Forelimb muscle (tissue), 1 donor: ENCODE measurements at regions not wholly inside any gene's neighbourhood (a gene's known extent, or its start where the extent isn't known, plus 50 kb on each side); places are given as distances from the start of the nearest gene placed in this dataset.

Source experiments
- DNase-seq: peaks from one replicate; pipeline ENCODE4 v3.0.0-alpha.2; 2013; ENCODE audit warnings: low read depth

DNA sequence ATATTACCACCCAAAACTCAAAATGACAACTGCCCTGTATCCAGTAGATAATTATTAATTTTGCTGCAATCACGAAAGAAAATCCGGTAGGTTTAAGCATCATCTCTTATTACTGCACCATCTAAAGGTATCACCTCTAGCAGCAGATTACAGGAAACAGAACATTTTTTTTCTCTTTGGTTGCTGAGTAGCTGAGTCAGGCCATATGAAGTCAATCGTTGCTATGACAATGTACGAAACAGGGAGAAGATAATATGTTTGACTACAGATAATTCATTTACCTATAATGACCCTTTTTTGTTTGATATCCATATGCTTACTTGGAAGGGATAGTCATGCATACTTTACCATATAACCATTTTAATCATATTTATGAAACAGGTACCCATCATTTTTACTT lies 831.6 kb upstream of the CHAC2 start:
- DNase-seq = no peak

DNA sequence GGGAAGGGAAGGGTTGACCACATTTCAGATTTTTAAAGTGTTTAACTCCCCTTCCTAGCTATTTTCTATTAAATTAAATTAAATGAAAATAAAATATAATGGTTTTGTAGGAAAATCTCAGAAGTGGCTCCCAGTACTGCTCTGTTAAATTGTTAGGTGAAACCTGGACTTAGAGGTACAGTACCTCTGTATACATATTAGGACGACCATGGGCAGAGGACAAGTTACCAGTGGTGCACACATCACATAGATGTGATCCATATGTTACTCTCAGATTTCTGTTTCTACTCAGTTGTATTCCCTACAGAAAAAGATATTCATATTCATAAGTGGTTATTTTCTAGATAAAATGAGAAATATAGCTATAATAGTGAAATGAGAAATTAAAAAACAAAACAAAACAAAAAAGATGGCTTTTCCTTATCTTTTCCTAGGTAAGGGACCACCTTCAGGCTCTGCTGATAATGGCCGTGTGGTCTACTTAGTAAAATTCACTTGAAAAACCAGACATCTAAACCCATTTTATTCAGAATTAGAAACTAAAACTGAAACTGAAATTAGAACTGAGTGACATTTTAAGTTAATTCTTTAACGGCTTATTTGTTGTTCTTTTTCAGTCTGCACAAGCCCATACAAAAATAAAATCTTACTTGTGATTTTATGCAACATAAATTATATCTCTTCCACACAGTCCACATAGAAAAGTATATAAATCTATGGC lies 832.5 kb upstream of the CHAC2 start:
- no peak for DNase-seq

DNA sequence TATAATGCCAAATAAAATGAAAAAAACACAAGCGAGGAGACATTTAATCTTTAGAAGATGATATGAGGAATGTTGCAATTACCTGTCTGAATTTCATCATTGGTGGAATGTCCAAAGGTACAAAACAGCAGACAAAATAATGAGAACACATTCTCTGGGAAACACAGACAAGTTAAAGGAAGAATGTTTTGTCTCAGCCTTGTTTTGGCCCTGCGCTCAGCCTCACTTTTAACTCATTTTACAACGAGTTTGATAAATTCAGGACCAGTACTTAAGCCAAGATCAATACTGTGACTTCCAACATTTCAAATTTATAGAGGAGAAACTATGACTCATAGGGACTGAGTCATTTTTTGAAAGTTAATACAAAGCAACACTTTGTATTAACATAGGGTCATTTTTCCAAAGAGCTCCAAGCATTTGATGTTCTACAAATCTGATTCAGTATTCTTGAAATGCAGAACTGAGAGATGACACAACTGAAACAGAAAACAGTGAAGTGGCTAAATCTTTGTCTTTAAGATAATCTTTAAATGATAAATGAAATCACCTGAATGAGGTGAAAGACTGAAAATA lies 833.2 kb upstream of the CHAC2 start:
- peak; percentile 38 for DNase-seq

DNA sequence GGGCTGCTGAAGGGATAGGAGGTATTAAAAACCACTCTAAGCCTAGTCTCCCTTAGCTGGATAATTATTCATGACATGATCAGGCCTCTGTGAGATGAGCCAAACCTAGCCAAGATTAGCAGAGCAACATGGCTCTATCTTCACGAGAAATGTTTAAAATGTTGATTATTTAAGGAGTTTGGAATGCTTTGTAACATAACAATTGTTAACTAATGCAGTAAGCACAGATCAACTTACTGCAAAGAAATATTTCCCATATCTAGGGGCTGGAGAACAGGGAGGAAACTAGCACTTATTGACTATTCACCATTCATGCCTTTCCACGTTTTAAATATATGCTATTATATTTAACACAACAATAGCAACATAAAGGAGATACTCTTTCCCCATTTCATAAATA lies 833.7 kb upstream of the CHAC2 start:
- DNase-seq = no peak

DNA sequence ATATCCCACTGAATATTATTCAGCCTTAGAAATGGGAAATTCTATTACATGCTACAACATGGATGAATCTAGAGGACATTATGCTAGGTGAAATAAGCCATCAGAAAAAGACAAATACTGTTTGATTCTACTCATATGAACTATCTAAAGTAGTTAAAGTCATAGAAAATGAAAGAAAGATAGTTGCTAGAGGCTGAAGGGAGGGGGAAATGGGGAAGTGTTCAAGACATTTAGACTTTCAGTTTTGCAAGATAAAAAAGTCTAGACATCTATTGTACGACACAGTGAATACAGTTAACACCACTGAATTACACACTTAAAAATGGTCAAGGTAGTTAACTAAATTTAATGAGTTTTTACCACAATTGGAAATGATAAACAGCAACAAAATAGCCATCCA lies 835.9 kb upstream of the CHAC2 start:
- DNase-seq = no peak

DNA sequence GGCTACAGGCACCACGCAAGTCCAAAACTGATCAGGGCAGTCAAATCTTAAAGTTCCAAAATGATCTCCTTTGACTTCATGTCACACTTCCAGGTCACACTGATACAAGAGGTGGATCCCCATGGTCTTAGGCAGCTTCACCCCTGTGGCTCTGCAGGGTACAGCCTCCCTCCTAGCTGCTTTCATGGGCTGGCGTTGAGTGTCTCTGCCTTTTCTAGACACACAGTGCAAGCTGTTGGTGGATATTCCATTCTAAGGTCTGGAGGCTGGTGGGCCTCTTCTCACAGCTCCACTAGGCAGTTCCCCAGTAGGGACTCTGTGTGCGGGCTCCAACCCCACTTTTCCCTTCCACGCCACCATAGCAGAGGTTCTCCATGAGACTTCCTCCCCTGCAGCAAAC lies 838.2 kb upstream of the CHAC2 start:
- no peak for DNase-seq

DNA sequence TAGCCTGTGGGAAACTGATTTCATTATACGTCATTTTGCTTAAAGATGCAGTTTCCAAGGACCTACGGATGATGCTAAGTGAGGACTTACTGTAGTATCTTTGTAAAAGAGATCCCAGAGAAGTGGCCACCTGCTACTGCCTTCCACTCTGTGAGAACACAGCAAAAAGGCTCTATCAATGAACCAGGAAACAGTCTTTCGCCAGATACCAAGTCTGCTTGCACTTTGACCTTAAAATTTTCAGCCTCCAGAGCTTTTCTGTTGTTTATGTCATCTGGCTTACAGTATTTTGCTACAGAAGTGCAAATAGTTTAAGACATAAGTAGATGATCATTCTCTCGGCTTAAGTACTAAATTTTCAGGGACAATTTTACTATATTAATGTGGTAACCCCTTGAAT lies 847.9 kb upstream of the CHAC2 start:
- no peak for DNase-seq

DNA sequence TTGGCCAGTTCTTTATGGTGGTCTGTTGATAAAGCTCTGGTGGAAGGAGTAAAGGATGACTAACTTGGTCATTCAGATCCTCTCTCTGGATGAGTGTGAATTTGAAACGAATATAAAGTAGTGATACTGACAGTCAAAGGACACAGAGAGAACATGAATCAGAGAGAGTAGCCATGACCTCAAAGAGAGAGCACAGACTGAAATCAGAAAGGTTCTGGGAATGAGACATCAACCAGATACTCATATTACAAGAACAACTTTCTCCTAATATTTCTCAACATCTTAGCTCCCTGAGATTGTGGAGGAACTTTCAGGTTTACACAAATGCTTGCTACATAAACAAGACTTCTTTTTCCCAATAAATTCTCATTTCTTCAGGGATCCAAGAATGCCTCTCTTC lies 849.1 kb upstream of the CHAC2 start:
- DNase-seq = no peak

DNA sequence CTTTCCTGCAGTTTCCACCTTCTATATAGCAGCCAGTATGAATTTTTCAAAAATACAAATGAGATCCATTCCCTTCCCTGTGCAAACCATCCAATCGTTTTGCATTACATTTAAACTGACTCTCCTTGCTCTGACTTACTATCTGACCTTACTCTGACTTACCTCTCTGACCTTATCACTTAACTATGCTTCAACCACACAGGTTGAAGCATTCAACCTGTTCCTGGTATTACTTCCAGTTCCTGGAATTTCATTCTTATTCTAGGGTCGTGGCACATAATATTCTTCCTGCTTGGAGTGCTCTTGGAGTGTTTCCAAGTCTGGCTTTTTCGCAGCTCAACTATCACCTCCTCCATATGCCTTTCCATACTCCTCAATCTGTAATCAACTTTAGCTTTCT lies 850.6 kb upstream of the CHAC2 start:
- DNase-seq = no peak

DNA sequence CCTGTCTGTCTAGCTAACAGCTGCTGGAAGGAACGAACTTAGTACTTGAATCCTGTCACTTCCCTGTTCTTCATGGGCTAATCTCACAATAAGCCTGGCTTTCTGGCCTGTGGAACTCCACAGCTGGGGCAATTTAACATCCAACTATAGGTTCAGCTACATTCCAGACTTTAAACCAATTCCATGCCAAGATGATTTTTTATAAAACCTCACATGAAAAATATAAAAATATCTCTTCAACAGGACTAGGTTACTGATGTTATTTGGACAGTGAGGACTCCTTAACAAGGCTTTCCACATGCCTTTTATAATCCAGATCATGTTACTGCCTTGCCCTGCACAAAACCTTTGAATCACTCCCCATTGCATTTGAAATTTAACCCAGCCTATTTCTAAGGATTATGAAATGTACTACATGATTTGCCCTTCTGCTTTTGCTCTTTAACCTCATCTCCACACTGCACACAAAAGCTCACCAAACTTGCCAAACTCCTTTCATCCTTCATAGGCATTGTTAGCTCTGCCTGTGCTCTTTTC lies 863.2 kb upstream of the CHAC2 start:
- no peak for DNase-seq

DNA sequence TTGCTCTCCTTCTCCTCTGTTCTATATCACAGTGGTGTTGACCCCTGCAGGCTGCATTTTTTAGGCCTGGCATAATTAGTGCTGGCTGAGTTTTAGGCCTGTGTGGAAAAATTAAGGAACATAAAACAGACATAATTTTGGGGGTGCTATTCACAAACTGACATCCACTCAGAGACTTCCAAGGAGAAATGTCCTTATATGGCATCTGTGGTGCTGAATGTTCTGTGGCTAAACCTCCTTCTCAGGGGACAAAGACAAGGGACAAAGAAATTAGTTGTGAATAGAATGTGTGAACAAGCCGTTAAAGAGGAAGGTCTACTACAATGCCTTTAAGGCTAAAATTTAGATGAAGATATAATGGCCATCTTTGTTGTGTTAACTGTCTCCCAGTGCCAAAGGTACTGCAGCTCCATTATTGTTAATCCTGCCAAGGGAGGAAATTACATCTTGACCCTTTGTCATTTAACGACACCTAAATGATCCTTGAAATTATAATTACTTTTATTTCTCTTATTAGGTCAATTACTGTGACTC lies 870.0 kb upstream of the CHAC2 start:
- DNase-seq = no peak

DNA sequence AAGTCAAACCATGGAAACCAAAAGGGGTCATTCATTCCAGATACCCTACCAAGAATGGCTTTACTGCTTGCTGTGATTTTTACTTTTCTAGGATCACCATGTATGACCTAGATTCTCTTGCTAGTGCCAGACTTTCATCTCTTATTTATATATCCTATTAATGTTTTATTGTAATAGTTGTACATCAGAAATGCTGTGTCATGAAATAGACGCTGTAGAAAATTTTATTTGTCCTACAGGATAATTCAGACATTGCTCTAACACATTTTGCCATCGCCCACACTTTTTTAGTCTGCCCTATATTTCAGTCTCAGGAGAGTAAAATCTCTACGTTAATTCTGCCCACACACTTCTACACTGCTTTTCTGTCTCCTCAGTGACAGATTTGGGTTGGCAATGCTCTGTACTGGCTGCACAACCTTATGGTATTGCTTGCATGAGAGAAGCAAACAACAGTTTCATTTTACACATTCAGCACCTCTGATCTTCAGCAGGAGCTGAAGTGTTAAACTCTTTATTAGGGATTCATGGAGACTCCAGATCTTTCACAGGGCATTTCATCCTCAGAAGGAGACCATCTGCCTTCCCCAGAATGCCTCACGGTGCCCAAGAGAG lies 871.8 kb upstream of the CHAC2 start:
- DNase-seq = no peak

DNA sequence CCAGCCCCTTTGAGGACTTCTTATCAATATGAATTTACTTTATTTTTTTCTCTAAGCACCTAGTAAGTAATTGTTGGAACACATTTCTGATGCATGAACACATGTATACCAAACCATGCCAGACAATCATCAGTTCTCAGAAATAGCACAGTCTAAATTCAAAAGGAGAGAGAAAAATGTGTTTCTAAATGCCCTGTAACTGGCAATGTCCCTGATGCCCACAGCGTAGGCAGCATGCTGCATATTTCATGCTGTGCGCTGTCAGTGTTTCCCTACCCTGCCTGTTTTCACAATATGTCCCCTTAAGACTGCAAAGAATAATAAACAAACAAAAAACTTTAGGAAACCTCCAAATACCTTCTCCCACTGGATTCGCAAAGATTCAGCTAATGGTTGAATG lies 881.0 kb upstream of the CHAC2 start:
- no peak for DNase-seq

DNA sequence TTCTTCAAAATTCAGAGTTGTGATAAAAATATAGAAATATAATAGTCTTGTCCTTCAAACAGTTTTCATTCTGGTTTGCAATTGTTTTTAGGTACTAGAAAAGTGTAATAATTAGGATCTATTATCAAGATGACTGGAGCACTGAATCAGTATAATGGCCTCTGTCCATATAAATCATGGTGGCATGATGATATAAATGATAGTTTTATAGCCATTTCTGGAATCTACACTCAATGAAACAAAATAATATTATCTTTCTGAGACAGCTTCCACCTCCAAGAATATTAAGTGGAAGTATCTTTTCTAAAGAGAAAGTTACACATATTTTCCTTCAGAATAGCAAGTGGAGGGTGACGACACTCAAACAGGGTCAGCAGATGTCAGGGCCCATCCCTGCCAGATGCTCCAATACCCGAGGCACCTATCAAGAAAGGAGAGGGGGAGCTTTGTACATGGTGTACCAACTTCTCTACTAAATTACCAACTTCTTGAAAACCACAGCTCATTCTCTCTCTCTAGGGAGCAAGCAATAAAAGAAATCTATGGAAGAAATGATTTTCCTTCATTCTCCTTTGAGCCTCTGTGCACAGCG lies 882.7 kb upstream of the CHAC2 start:
- DNase-seq = no peak

DNA sequence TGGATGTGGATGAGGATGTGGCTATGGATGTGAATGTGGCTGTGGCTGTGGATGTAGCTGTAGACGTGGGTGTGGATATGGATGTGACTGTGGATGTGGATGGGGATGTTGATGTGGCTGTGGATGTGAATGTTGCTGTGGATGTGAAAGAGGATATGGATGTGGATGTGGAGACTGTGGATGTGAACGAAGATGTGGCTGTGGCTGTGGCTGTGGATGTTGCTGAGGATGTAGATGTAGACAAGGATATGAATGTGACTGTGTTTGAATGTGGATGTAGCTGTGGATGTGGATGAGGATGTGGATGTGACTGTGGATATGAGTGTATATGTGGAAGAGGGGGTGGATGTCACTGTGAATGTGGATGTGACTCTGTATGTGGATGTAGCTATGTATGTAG lies 884.6 kb upstream of the CHAC2 start:
- DNase-seq = no peak

DNA sequence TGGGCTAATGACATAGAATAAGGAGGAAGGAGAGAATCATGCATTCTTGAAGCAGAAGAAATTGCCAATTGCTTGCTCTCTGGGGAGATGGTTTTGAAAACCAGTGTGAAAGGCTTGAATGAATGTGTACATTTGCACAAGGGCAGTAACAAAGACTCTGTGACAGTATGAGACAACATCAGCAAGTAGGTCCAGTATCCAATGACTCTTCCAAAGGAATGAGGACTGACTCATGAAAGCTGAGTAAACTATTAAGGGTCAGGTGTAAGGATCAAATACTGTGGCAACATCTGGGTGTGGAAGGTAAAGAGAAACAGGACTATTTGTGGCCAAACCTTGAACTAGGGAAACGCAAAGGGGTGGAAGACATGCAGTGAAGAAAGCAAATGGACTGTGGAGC lies 886.0 kb upstream of the CHAC2 start:
- no peak for DNase-seq

DNA sequence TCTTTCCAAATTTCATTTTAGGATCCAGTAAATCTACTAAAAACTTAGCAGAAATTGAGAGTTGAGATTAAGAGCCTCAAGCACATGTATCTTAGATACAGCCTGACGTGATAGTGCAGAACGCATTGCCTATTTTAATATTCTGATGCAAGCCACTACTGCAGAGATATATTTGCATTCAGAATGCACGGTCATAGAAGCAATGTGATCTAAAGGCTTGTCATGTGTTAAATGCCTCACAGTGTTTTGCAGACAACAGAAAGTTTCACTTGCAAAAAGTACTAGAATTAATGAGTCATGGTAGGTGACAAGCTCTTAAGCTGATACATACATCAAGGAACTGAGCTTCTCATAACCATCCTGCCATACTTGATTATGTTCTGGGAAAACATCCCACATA lies 886.7 kb upstream of the CHAC2 start:
- no peak for DNase-seq

DNA sequence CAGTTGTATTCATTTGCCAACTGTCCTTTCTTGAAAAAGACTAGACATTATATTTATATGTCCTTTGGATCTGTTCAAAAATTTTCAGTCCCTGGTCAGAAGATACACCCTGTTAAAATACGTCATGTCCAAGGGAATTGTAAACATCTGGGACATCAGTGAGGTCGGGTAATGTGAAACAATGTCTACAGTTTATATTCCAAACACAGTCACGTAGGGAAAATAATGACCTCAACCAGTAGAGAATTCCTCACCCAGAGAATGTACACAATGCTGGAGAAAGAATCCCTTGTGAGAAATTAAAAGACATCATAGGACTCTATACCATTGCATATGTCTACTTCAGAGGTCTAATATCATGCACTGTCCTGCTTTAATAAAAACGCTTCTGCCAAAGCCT lies 888.0 kb upstream of the CHAC2 start:
- no peak for DNase-seq

DNA sequence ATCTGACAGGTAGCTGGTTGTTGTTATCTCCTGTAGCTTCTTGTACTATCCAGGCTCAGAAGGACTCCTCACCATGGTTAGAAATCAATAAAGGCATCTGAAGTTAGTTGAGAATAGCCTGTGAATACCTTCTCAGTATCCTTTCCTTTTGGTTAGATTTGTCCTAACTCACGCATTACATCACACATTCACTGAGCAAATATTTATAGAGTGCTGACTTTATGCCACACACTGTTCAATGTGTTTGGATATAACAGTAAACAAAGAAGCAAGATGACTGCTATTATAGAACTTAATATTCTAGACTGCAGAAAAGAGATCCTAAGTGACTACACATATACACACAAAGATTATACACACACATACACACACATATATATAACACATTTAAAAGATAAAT lies 889.9 kb upstream of the CHAC2 start:
- DNase-seq = no peak

DNA sequence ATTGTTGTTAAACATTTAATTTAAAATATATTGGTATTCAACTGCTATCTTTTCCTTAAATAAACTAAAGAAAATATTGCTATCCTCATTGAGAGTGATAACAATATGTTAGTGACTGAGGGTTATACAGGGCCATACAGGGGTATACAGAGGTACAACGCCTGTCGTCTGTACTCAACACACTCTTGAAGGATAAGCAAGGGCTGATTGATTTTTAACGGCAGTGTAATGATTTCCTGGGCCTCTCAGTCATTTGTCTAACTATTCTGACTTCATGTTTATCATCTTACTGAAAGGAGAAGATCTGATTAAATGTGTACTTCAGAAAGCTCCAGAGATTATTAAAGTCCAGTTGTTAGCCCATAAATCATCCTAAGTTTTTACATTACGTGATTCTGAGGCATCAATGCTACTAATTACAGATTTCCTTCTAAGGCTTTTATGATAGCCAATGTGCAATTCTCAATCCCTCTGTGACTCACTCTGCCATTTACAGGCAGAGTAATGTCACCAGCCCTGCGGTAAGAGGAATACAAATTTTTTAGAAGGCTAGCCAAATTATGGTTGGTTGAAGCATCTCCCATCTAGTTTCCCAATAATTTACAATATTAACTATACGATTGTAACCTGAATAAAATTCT lies 893.0 kb upstream of the CHAC2 start:
- DNase-seq = no peak

DNA sequence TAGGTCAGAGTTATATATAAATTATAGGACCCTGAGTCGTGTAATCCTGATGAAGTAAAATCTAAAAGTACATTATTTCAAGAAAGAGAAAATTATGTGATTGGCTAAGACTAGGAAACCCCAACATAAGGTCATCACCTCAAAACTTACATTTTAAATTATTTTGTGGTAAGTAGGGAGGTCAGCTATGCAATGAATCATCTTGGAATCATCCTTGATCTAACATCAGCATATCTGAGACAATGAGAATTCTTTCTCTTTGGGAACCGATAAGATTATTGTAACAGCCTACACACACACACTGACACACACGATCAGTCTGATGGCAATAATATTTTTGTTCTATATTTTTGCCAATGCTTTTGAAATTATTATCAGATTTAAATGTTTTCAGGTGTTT lies 904.8 kb upstream of the CHAC2 start:
- DNase-seq = no peak

DNA sequence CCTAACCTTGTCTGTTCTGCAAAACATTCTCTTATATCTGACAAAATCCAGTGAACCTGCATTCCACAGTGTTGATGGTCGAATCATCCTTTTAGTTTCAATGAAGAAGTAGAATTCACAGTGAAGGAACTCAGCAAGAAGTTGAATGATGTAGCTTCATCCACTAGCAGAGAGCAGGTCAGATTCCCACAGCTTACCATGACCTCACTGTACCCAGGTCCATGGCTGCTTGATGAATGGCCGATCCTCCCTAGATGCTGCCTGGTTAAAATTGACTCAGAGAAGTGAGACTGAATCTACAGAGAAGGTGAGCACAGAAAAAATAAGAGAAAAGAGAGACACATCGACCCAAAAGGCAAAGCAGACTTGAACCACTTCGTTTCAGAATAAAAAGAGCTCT lies 906.0 kb upstream of the CHAC2 start:
- DNase-seq = no peak
